GM10266 (cell line): ENCODE measurements at regions not wholly inside any gene's neighbourhood (a gene's known extent, or its start where the extent isn't known, plus 50 kb on each side); places are given as distances from the start of the nearest gene placed in this dataset.
"Not testable (repeated sequence)": the region's sequence is repeated elsewhere in the genome, so short reads cannot be mapped to it uniquely, and the experiment has no call there.

Experiments
- DNase-seq: peaks from one replicate; pipeline ENCODE4 v3.0.0; 2012; ENCODE audit errors: extremely low spot score
- TF ChIP-seq, protein P1 (sequence below): IDR thresholded peaks from 2 replicates; pipeline ENCODE4 v1.5.1; 2012; ENCODE audit warnings: mild to moderate bottlenecking, low read depth; ENCODE audit not compliant: control insufficient read depth, insufficient read depth; ENCODE audit errors: missing control alignments

GRCh38 chr1:219074084-219074728, 99.5 kb upstream of the LYPLAL1 start:
- DNase-seq: no peak

GRCh38 chr1:219075121-219075879, 98.4 kb upstream of the LYPLAL1 start:
- no peak for DNase-seq
- TF ChIP-seq, protein P1, sequence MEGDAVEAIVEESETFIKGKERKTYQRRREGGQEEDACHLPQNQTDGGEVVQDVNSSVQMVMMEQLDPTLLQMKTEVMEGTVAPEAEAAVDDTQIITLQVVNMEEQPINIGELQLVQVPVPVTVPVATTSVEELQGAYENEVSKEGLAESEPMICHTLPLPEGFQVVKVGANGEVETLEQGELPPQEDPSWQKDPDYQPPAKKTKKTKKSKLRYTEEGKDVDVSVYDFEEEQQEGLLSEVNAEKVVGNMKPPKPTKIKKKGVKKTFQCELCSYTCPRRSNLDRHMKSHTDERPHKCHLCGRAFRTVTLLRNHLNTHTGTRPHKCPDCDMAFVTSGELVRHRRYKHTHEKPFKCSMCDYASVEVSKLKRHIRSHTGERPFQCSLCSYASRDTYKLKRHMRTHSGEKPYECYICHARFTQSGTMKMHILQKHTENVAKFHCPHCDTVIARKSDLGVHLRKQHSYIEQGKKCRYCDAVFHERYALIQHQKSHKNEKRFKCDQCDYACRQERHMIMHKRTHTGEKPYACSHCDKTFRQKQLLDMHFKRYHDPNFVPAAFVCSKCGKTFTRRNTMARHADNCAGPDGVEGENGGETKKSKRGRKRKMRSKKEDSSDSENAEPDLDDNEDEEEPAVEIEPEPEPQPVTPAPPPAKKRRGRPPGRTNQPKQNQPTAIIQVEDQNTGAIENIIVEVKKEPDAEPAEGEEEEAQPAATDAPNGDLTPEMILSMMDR: no peak

More at GRCh38 chr1:219074084-219074728, 99.5 kb upstream of the LYPLAL1 start:
- TF ChIP-seq, protein P1: no peak

DNA sequence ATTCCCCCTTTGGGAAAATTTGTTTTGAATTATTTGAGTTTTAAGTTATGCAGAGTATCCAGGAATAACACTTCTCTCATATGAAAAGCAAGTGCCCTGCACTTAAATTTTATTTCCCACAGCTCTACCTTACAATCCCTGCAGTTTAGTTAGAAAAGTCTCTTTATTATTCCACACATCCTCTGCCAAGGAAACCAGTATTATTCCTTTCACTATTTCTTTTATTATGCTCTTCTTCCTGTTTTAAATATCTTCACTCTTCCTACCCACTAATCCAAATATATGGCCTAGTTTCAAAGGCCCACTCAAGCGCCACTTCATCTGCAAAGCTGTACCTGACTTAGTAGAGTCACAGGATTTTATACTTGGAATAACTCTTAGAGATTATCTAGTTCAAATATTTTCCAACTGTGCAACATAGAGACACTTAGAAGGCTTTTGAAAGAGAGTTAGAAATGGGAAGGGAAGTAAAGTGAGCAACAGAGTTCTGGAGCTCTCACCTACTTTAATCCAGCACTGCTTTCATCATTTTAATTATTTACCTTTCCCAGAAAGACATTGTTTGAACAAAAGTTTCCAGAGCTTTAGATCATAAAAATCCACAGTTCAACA, 97.2 kb upstream of the LYPLAL1 start:
- TF ChIP-seq, protein P1: no peak

DNA sequence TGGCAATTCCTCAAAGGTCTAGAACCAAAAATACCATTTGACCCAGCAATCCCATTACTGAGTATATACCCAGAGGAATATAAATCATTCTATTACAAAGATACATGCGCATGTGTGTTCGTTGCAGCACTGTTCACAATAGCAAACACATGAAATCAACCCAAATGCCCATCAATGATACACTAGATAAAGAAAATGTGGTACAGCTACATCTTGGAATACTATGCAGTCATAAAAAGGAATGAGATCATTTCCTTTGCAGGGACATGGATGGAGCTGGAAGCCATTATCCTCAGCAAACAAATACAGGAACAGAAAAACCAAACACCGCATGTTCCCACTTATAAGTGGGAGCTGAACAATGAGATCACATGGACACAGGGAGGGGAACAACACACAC, 95.9 kb upstream of the LYPLAL1 start:
- DNase-seq: not testable (repeated sequence)

More for the DNA sequence above, 97.2 kb upstream of the LYPLAL1 start:
- no peak for DNase-seq

- DNase-seq: no peak
- TF ChIP-seq, protein P1: no peak
Observed at GRCh38 chr1:219081943-219082925, 91.4 kb upstream of the LYPLAL1 start.

- TF ChIP-seq, protein P1: no peak
- DNase-seq: no peak
Observed at GRCh38 chr1:219083631-219084030, 90.0 kb upstream of the LYPLAL1 start.

DNA sequence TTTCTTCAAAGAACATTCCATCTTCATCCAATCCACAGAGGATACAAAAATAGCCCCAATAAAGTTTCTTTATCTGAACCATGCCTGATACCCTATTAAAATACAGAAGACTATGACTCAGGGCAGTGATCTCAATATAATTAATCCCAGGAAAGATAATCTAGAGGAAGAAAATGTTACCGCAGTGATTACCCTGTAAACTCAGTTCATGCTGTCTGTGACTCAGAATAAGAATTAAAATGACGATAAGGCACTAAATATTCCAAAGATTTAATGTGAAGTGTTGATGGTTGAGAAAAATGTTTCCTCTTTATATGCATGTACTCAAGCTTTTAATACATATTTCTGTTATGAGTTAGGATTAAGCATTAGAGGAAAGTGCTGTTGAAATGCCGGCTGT, 88.6 kb upstream of the LYPLAL1 start:
- DNase-seq: no peak
- TF ChIP-seq, protein P1: no peak
